ENCODE measurements at regions not wholly inside any gene's neighbourhood (a gene's known extent, or its start where the extent isn't known, plus 50 kb on each side); places are given as distances from the start of the nearest gene placed in this dataset.

DNA sequence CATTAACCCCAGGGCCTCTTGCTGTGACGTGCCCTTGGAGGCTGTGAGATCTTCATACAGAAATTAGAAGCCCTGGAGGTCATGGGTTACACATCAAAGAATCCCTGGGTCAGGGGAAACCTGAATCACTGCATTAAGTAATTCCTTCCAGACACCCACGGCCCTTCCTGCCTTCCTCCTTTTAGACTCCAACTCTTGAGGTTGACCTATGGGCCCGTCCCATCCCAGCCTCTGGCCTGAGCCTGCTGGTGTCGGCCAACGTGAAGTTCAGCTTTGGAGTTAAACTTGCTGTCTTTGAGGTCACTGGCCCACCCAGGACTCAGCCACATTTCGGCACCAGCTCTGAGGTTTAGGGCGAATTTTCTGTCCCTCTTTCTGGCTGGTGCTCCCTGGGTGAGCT, 198.3 kb downstream of the ACKR3 start:
- TF ChIP-seq ZBTB7A (IDR thresholded peaks at IDR 0.05; ENCODE audit: low read depth): no peak
- TF ChIP-seq TAF1 (IDR thresholded peaks at IDR 0.05; ENCODE audit: low read depth): no peak
- no peak for TF ChIP-seq FOXM1 (IDR thresholded peaks at IDR 0.05; ENCODE audit: borderline replicate concordance, low read depth)
- TF ChIP-seq EP300 (IDR thresholded peaks at IDR 0.05; ENCODE audit: borderline replicate concordance): no peak
- TF ChIP-seq YY1 (IDR thresholded peaks at IDR 0.05; ENCODE audit: low read depth): no peak
- TF ChIP-seq RAD21 (IDR thresholded peaks at IDR 0.05; ENCODE audit: low read depth): no peak
- TF ChIP-seq, protein P1, sequence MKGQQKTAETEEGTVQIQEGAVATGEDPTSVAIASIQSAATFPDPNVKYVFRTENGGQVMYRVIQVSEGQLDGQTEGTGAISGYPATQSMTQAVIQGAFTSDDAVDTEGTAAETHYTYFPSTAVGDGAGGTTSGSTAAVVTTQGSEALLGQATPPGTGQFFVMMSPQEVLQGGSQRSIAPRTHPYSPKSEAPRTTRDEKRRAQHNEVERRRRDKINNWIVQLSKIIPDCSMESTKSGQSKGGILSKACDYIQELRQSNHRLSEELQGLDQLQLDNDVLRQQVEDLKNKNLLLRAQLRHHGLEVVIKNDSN (IDR thresholded peaks at IDR 0.05): no peak
- no peak for TF ChIP-seq CREB1 (IDR thresholded peaks at IDR 0.05; ENCODE audit: low read depth)
- TF ChIP-seq, protein P2, sequence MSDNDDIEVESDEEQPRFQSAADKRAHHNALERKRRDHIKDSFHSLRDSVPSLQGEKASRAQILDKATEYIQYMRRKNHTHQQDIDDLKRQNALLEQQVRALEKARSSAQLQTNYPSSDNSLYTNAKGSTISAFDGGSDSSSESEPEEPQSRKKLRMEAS (IDR thresholded peaks at IDR 0.05): no peak
- no peak for TF ChIP-seq EGR1 (IDR thresholded peaks at IDR 0.05)
- no peak for TF ChIP-seq NFIC (IDR thresholded peaks at IDR 0.05)
- TF ChIP-seq, protein P3, sequence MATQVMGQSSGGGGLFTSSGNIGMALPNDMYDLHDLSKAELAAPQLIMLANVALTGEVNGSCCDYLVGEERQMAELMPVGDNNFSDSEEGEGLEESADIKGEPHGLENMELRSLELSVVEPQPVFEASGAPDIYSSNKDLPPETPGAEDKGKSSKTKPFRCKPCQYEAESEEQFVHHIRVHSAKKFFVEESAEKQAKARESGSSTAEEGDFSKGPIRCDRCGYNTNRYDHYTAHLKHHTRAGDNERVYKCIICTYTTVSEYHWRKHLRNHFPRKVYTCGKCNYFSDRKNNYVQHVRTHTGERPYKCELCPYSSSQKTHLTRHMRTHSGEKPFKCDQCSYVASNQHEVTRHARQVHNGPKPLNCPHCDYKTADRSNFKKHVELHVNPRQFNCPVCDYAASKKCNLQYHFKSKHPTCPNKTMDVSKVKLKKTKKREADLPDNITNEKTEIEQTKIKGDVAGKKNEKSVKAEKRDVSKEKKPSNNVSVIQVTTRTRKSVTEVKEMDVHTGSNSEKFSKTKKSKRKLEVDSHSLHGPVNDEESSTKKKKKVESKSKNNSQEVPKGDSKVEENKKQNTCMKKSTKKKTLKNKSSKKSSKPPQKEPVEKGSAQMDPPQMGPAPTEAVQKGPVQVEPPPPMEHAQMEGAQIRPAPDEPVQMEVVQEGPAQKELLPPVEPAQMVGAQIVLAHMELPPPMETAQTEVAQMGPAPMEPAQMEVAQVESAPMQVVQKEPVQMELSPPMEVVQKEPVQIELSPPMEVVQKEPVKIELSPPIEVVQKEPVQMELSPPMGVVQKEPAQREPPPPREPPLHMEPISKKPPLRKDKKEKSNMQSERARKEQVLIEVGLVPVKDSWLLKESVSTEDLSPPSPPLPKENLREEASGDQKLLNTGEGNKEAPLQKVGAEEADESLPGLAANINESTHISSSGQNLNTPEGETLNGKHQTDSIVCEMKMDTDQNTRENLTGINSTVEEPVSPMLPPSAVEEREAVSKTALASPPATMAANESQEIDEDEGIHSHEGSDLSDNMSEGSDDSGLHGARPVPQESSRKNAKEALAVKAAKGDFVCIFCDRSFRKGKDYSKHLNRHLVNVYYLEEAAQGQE (IDR thresholded peaks at IDR 0.05; ENCODE audit: low read depth): no peak
- TF ChIP-seq TEAD4 (IDR thresholded peaks at IDR 0.05): no peak
- TF ChIP-seq CEBPB (IDR thresholded peaks at IDR 0.05): no peak
- no peak for TF ChIP-seq TCF12 (IDR thresholded peaks at IDR 0.05; ENCODE audit: low read depth)

DNA sequence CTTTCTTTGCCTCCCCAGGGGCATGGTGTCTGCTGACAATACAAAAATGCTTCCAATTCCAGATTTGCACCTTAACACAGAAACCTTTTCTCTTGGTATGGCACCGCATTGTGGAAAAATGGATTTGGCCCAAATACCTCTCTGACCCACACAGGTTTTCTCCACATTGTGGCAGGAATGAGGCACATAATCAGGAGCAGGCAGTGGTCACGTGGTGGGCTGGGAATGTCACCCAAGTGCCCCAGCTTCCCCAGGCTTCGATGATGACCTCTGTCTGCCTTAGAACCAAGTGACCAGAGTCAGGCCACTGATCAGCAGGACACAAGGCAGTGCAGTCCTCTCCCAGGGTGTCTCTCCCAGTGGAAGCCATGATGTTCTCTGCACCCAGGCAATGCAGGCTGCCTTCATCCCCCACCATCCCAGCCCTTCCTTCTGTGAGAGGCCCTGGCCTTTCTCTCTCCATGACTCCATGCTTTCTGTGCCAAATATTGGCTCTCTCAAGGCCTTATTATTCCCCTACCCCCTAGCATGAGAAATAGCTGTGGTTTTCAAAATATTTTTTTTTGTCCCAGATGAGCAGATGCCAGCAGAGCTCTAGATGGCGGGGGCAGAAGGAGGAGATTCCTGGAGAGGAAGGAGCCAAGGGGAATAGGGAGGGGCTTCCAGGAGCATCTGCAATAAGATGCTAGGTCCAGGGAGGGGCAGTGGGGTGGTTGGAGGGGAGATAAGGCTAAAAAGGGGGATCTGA, 198.9 kb downstream of the ACKR3 start:
- TF ChIP-seq CREB1 (IDR thresholded peaks at IDR 0.05; ENCODE audit: low read depth): no peak
- no peak for TF ChIP-seq EGR1 (IDR thresholded peaks at IDR 0.05)
- TF ChIP-seq NFIC (IDR thresholded peaks at IDR 0.05): no peak
- TF ChIP-seq YY1 (IDR thresholded peaks at IDR 0.05; ENCODE audit: low read depth): no peak
- TF ChIP-seq CEBPB (IDR thresholded peaks at IDR 0.05): no peak
- TF ChIP-seq, protein P1 (IDR thresholded peaks at IDR 0.05): no peak
- no peak for TF ChIP-seq ZBTB7A (IDR thresholded peaks at IDR 0.05; ENCODE audit: low read depth)
- TF ChIP-seq, protein P2 (IDR thresholded peaks at IDR 0.05): no peak
- no peak for TF ChIP-seq EP300 (IDR thresholded peaks at IDR 0.05; ENCODE audit: borderline replicate concordance)
- no peak for TF ChIP-seq RAD21 (IDR thresholded peaks at IDR 0.05; ENCODE audit: low read depth)
- TF ChIP-seq, protein P3 (IDR thresholded peaks at IDR 0.05; ENCODE audit: low read depth): no peak
- TF ChIP-seq TAF1 (IDR thresholded peaks at IDR 0.05; ENCODE audit: low read depth): no peak
- TF ChIP-seq FOXM1 (IDR thresholded peaks at IDR 0.05; ENCODE audit: borderline replicate concordance, low read depth): no peak
- TF ChIP-seq TCF12 (IDR thresholded peaks at IDR 0.05; ENCODE audit: low read depth): no peak
- no peak for TF ChIP-seq TEAD4 (IDR thresholded peaks at IDR 0.05)

DNA sequence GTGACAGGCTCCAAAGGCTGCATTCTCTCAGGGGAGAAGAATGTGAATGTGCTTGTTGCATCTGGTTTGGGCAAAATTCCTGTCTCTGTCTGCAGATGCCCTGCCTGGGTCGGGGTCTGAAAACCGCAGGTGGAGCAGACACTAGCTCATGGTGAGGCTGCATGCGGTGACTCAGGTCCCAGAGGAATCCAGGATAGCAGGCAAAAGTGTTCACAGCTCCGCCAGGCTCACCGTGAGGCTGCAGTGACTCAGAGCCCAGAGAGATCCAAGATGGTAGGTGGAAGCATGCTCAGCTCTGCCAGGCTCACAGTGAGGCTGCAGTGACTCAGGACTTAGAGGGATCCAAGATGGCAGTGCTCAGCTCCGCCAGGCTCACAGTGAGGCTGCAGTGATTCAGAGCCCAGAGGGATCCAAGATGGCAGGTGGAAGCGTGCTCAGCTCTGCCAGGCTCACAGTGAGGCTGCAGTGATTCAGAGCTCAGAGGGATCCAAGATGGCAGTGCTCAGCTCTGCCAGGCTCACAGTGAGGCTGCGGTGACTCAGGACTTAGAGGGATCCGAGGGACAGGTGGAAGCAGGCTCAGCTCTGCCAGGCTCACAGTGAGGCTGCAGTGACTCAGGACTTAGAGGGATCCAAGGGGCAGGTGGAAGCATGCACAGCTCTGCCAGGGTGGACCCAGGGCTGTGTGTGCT, 200.5 kb downstream of the ACKR3 start:
- TF ChIP-seq, protein P1 (IDR thresholded peaks at IDR 0.05): no peak

DNA sequence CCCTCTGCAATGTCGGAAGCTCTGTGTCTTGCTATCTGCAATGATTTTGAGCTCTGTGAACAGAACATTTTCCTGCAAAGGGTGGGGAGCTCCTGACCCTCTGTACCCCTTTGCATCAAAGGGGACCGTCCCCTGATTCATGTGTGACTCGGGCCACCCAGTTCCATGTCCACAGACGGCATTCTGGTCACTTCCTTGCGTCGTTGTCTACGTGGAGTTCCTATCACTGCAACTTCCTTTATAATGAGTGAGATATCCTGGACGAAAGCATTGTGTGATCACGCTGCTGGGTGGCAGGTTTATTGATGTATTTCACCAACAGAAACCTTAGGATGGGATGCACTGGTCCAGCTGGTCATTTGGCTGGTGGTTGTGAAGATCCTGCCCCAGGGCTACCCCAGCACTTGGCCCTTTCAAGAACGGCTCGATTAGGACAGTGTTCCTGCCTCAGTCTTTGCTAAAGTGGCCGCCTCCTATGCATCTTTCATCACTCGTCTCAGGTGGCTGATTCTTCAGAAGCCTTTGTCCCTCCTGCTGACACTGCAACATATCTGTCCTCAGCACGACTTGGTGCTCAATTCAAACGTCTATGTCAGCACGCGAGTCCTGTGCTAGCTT, 202.7 kb downstream of the ACKR3 start:
- TF ChIP-seq, protein P2 (IDR thresholded peaks at IDR 0.05): no peak
- no peak for TF ChIP-seq TAF1 (IDR thresholded peaks at IDR 0.05; ENCODE audit: low read depth)
- TF ChIP-seq EGR1 (IDR thresholded peaks at IDR 0.05): no peak
- no peak for TF ChIP-seq ZBTB7A (IDR thresholded peaks at IDR 0.05; ENCODE audit: low read depth)
- no peak for TF ChIP-seq TCF12 (IDR thresholded peaks at IDR 0.05; ENCODE audit: low read depth)
- TF ChIP-seq NFIC (IDR thresholded peaks at IDR 0.05): no peak

DNA sequence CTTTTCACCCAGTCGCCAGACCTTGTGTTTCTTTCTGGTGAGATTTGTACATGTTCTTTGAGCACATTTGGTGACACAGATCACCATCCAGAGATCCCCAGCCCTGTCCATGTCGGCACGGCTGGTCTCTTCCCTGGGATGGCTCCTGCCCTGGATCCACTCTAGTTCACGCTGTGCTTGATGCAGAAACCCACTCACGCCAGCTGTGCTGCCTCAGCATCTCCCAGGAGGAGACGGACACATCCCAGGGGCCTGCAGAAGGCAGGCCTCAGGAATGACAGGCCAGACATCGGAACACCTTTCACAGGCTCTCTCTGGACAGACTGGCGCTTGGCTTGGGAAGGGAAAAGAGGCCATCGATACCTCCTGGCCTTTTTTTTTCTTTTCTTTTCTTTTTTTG, 203.6 kb downstream of the ACKR3 start:
- TF ChIP-seq, protein P1 (IDR thresholded peaks at IDR 0.05): no peak
- TF ChIP-seq YY1 (IDR thresholded peaks at IDR 0.05; ENCODE audit: low read depth) (no peak), FOXM1 (IDR thresholded peaks at IDR 0.05; ENCODE audit: borderline replicate concordance, low read depth) (no peak), RAD21 (IDR thresholded peaks at IDR 0.05; ENCODE audit: low read depth) (no peak), NFIC (IDR thresholded peaks at IDR 0.05) (no peak), EP300 (IDR thresholded peaks at IDR 0.05; ENCODE audit: borderline replicate concordance) (no peak), TAF1 (IDR thresholded peaks at IDR 0.05; ENCODE audit: low read depth) (no peak), TEAD4 (IDR thresholded peaks at IDR 0.05) (no peak), TCF12 (IDR thresholded peaks at IDR 0.05; ENCODE audit: low read depth) (no peak), CEBPB (IDR thresholded peaks at IDR 0.05) (no peak), CREB1 (IDR thresholded peaks at IDR 0.05; ENCODE audit: low read depth) (no peak), EGR1 (IDR thresholded peaks at IDR 0.05) (no peak), ZBTB7A (IDR thresholded peaks at IDR 0.05; ENCODE audit: low read depth) (no peak)
- TF ChIP-seq, protein P2 (IDR thresholded peaks at IDR 0.05): no peak
- TF ChIP-seq, protein P3 (IDR thresholded peaks at IDR 0.05; ENCODE audit: low read depth): no peak

Measured in Ishikawa (cell line).